Small intestine (tissue), 7 donors: ENCODE measurements at regions not wholly inside any gene's neighbourhood (a gene's known extent, or its start where the extent isn't known, plus 50 kb on each side); places are given as distances from the start of the nearest gene placed in this dataset.

ENCODE experiments used
- DNase-seq, 2 donors: peaks; one replicate each; pipeline versions ENCODE4 v3.0.0 to v3.0.0-alpha.2; 2013
- FAIRE-seq: peaks from 2 replicates; lab custom pipeline; 2012; peaks lifted over from hg19 to GRCh38; lab: Jason Lieb, UNC
- H3K27ac ChIP-seq, 3 donors: one replicate each; pipeline ENCODE4 v1.5.1; 2013; ENCODE audit warnings: low read length in 2 of 3, mild to moderate bottlenecking in 2 of 3, control low read depth in 1 of 3, inconsistent platforms in 1 of 3, low read depth in 1 of 3, moderate library complexity in 1 of 3
- H3K27me3 ChIP-seq, 3 donors: one replicate each; pipeline ENCODE4 v1.6.1; 2013; ENCODE audit warnings: low read length in 3 of 3, inconsistent platforms in 1 of 3; ENCODE audit not compliant: control insufficient read depth in 3 of 3, insufficient read depth in 3 of 3
- H3K36me3 ChIP-seq, 3 donors: one replicate each; pipeline ENCODE4 v1.6.1; 2013; ENCODE audit warnings: low read length in 3 of 3, inconsistent platforms in 1 of 3, low read depth in 1 of 3, mild to moderate bottlenecking in 1 of 3, moderate library complexity in 1 of 3; ENCODE audit not compliant: control insufficient read depth in 3 of 3, insufficient read depth in 2 of 3
- H3K4me1 ChIP-seq, 3 donors: one replicate each; pipeline ENCODE4 v1.6.1; 2013; ENCODE audit warnings: low read length in 2 of 3, inconsistent platforms in 1 of 3, low read depth in 1 of 3, mild to moderate bottlenecking in 1 of 3, moderate library complexity in 1 of 3; ENCODE audit not compliant: control insufficient read depth in 3 of 3, insufficient read depth in 2 of 3
- H3K4me3 ChIP-seq, 3 donors: one replicate each; pipeline ENCODE4 v1.5.1; 2013; ENCODE audit warnings: low read length in 3 of 3, control low read depth in 1 of 3, inconsistent platforms in 1 of 3, low read depth in 1 of 3, mild to moderate bottlenecking in 1 of 3, moderate library complexity in 1 of 3
- H3K9me3 ChIP-seq, 2 donors: one replicate each; pipeline ENCODE4 v1.6.1; 2013; ENCODE audit warnings: low read depth in 1 of 2, low read length in 1 of 2; ENCODE audit not compliant: control insufficient read depth in 2 of 2, insufficient read depth in 1 of 2
- WGBS, 3 donors: extraction: QIAGEN DNeasy Blood & Tissue Kit; methylation state at CpG; one replicate each; pipeline ENCODE4 v1.1.7; 2013; 5-methylcytosine and 5-hydroxymethylcytosine counted together
- donor health status: healthy with polysubstance abuse.
- donor health status: control.
- donor health status: control.
- donor health status: Bipolar disorder and iron deficiency.
- donor health status: healthy.

- no peak for DNase-seq
- no peak for FAIRE-seq
- Histone ChIP-seq H3K27me3 (no peaks in the 10 kb centered on the region), H3K4me1 (peaks cover 0 to 29% (median 2%) of the 10 kb centered on the region in 3 donors), H3K4me3 (no peak overlapping the region), H3K36me3 (no peaks in the 10 kb centered on the region), H3K9me3 (no peaks in the 10 kb centered on the region), H3K27ac (no peak overlapping the region)
- WGBS, 3 donors: 79 to 86% (median 79%) methylated on average over 2 of the region's 2 CpGs
Observed at GRCh38 chr5:96197347-96197746, 235.7 kb upstream of the ELL2 start.

DNA sequence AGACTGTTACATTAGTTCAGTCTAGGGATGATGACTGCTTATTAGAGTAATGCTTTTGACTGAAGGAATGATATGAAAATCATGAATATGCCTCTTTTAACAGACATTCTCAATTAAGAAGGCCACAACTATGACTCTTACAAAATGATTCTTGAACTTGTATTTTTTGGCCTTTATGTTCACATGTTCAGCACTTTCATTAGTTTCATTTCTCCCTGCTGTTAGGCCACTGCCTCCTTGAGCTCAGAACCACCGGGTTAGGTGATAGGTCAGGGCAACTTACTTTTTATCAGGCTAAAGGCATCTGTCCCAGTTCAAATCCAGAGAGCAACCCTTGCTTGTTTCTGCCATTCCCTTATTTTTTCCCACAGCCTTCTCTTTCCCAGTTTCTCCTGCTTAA, 235.2 kb upstream of the ELL2 start:
- FAIRE-seq (no peak), DNase-seq (no peak)
- Histone ChIP-seq H3K4me1 (peaks cover 0 to 29% (median 2%) of the 10 kb centered on the region in 3 donors), H3K4me3 (no peak overlapping the region), H3K9me3 (no peaks in the 10 kb centered on the region), H3K27me3 (no peaks in the 10 kb centered on the region), H3K36me3 (no peaks in the 10 kb centered on the region), H3K27ac (no peak overlapping the region)
- 27 to 65% (median 38%) methylated on average over 1 of the region's 1 CpG for WGBS, 3 donors

- Histone ChIP-seq H3K36me3 (no peaks in the 10 kb centered on the region), H3K4me1 (peaks cover 0 to 29% (median 2%) of the 10 kb centered on the region in 3 donors), H3K9me3 (no peaks in the 10 kb centered on the region), H3K4me3 (no peak overlapping the region), H3K27me3 (no peaks in the 10 kb centered on the region), H3K27ac (no peak overlapping the region)
- 90 to 93% (median 92%) methylated on average over 4 of the region's 4 CpGs for WGBS, 3 donors
- DNase-seq (no peak), FAIRE-seq (no peak)
Observed at GRCh38 chr5:96196407-96196806, 234.8 kb upstream of the ELL2 start.

DNA sequence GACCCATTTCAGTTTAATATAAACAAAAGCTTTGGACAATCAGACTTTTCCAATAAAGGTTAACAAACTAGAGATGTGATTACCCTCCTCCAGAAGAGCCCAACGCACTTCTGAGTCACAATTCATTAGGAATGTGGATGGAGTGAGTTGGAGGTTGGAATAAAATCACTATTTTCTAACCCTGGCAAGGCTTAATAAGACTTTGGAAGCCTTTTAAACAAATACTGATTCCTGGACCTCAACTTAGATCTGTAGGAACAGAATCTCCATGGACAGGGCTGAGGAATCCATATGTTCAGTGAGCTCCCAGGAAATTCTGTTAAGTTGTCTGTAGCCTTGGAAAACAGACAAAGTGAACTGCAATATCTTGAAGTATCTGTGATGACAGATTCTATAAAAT, 233.5 kb upstream of the ELL2 start:
- H3K36me3 ChIP-seq: no peaks in the 10 kb centered on the region
- no peaks in the 10 kb centered on the region for H3K9me3 ChIP-seq
- no peak overlapping the region for H3K4me3 ChIP-seq
- peaks cover 0 to 22% (median 2%) of the 10 kb centered on the region in 3 donors for H3K4me1 ChIP-seq
- no peak overlapping the region for H3K27ac ChIP-seq
- FAIRE-seq (no peak), DNase-seq (no peak)
- no peaks in the 10 kb centered on the region for H3K27me3 ChIP-seq
- WGBS, 3 donors: 74 to 86% (median 78%) methylated on average over 1 of the region's 1 CpG

DNA sequence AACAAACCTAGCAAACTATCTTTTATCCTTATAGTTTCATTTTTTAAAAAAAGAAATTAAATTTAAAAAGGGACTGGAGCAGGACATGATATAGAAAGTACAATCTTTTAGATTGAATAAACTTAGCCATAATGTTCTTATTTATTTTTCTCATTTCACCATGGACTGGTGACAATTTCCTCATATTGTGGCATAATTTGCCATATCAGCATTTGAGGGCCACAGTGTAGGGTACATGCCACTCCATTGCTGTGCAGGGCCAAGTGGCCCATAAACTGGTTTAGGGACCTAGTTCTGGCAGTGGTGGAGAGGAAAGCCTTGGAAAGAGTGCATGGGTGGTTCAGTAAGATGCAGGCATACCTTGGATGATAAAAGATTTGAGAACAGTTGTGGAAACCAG, 232.9 kb upstream of the ELL2 start:
- Histone ChIP-seq H3K27me3 (no peaks in the 10 kb centered on the region), H3K9me3 (no peaks in the 10 kb centered on the region), H3K27ac (no peak overlapping the region), H3K4me1 (peaks cover 0 to 19% (median 0%) of the 10 kb centered on the region in 3 donors), H3K4me3 (no peak overlapping the region), H3K36me3 (no peaks in the 10 kb centered on the region)
- FAIRE-seq: no peak
- no peak for DNase-seq

GRCh38 chr5:96193946-96194345, 232.3 kb upstream of the ELL2 start:
- 50 to 80% (median 63%) methylated on average over 2 of the region's 2 CpGs for WGBS, 3 donors

GRCh38 chr5:96189987-96190386, 228.3 kb upstream of the ELL2 start:
- DNase-seq: no peak
- H3K9me3 ChIP-seq: no peaks in the 10 kb centered on the region
- H3K36me3 ChIP-seq: no peaks in the 10 kb centered on the region
- H3K4me1 ChIP-seq: peaks cover 0 to 6% (median 0%) of the 10 kb centered on the region in 3 donors
- no peak overlapping the region for H3K4me3 ChIP-seq
- H3K27me3 ChIP-seq: no peaks in the 10 kb centered on the region
- WGBS, 3 donors: 89 to 98% (median 94%) methylated on average over 1 of the region's 1 CpG
- H3K27ac ChIP-seq: no peak overlapping the region
- FAIRE-seq: no peak

More at GRCh38 chr5:96193946-96194345, 232.3 kb upstream of the ELL2 start:
- Histone ChIP-seq H3K27me3 (no peaks in the 10 kb centered on the region), H3K36me3 (no peaks in the 10 kb centered on the region), H3K27ac (no peak overlapping the region), H3K9me3 (no peaks in the 10 kb centered on the region), H3K4me1 (peaks cover 0 to 19% (median 0%) of the 10 kb centered on the region in 3 donors), H3K4me3 (no peak overlapping the region)
- FAIRE-seq: no peak
- peak; percentile 37 to 73 for DNase-seq

DNA sequence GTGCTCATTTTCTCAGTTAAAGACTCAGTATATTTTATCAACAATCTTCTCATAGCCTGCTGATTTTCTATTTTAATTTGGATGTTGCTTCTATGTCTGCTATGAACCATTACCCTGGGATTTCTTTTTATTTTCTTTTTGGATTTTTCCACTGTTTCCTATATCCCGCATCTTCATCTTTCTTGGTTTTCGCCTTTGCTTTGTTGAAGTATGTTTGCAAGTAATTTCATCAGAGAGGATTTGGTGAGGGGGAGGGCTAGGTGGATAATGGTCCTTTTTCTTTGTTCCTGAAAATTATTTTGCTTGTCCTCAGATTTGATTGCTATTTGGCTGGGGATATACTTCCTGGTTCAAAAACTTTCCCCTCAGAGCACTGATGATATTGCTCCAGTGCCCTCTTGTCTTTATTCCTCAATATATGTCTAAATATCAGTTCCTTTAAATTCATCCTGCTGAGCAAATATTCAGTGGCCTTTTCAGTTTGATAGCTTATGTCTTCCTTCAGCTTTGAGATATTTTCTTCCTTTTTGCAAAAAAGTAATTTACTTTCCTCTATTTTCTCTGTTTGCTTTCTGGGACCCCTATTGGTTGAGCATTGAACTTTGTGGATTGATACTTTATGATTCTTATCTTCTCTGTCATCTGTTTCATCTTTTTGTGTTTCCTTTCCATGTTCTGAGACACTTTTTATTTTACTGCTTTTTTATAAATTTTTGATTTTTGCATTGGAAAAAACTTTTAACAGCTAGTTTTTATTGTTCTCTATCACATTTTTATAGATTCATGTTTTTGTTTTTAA, 227.6 kb upstream of the ELL2 start:
- Histone ChIP-seq H3K9me3 (no peaks in the 10 kb centered on the region), H3K27me3 (no peaks in the 10 kb centered on the region), H3K4me1 (peaks cover 0 to 5% (median 0%) of the 10 kb centered on the region in 3 donors), H3K4me3 (no peak overlapping the region), H3K27ac (no peak overlapping the region), H3K36me3 (no peaks in the 10 kb centered on the region)
- 96 to 100% (median 98%) methylated on average over 2 of the region's 2 CpGs for WGBS, 3 donors
- FAIRE-seq (no peak), DNase-seq (no peak)
